ENCODE measurements at regions not wholly inside any gene's neighbourhood (a gene's known extent, or its start where the extent isn't known, plus 50 kb on each side); places are given as distances from the start of the nearest gene placed in this dataset.
A peak's percentile ranks its signal among the peaks of the same experiment; 100 is the strongest.
"Not testable (repeated sequence)": the region's sequence is repeated elsewhere in the genome, so short reads cannot be mapped to it uniquely, and the experiment has no call there.

DNA sequence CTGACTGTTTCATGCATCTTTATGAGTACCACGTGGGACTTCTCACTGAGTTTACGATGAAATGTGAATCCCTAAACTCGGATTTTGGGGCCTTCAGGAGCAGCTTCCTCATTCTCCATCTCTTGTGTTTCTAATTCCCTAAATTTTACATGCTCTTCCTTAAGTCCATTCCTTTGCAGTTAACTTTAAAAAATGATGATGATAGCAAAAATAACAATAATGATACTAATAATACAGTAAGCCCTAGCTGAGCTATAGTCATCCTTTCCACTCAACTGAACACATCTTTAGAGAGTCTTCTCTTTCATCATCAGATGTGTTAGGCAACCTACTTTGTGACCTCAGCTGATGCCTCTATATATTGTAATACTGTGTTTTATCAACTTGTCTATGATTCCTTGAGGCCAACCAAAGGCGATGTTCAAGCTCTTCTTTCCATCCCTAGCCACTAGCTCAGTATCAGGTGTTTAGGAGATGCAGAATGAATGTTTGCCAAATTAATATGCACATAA lies 1196.4 kb downstream of the VRK1 start:
- DNase-seq: no peak

DNA sequence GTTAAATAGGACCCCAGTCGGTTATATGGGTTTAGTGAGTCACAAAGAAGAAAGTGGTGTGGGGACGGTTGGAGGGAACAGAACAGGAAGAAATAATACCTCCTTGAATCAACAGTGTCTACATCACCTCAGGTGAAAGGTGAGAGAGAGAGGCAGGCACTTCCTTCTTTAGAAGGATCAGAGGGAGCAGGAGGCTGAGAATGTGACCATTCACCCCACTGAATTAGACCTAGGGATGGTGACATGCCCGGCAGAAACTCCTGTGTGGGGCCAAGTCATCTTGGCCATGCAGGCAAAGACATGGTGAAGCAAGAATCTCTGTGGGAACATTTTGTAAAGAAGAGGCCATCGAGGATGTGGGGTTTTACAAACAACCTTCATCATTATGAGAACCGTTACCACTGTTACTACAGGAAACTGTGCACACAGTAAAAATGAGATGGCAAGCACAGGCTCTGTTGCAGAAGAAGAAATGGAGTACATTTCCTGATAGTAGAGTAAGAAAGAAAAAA lies 1196.9 kb downstream of the VRK1 start:
- no peak for DNase-seq

GRCh38 chr14:97995038-97995437 lies 1197.9 kb downstream of the VRK1 start:
- no peak for DNase-seq

- DNase-seq: no peak
These were observed 1198.3 kb downstream of the VRK1 start for GRCh38 chr14:97995531-97995930.

DNA sequence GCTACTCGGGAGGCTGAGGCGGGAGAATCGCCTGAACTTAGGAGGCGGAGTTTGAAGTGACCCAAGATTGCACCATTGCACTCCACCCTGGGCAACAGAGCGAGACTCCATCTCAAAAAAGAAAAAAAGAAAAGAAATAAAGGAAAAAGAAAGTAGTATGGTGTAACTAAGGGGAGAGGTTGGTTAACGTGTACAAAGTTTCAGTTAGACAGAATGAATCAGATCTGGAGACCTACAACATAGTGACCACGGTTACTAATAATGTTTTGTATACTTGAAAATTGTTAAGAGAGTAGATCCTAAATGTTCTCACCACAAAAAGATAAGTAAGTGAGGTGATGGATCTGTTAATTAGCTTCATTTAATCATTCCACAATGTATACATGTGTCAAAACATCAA lies 1208.8 kb downstream of the VRK1 start:
- DNase-seq: no peak

DNA sequence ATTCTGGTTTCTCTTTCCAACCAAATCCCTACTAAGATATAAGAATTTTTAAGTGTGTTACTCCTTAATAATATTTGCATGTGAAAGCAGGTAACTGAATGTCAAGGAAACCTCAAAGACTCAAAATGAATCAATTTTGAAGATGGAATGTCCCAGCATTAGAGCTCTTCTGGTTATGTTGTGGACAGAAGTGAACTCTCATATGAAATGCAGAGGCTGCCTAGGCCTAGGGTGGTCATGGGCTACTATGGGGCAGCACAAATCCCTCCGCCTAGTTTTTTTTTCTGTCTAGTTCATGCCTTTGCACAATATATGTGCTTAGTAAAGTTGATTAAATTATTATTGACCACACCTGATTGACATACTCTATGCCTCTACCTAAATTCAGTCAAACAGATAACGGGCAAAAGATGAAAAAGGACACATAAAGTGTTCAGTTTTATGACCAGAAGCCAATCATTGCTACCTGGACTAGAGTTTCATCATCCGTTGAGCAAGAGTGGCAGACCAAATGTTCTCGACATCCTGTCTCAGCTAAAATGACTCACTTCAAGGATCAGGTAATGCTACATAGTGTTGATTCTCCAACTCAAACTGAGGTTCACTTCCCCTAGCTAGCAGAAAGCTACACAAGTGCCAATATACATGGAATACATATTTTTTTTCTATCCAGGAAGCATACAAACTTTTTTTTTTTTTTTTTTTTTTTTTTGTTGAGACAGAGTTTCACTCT lies 1211.4 kb downstream of the VRK1 start:
- no peak for DNase-seq

- not testable (repeated sequence) for DNase-seq
These were observed 1212.0 kb downstream of the VRK1 start for GRCh38 chr14:98009177-98009576.

DNA sequence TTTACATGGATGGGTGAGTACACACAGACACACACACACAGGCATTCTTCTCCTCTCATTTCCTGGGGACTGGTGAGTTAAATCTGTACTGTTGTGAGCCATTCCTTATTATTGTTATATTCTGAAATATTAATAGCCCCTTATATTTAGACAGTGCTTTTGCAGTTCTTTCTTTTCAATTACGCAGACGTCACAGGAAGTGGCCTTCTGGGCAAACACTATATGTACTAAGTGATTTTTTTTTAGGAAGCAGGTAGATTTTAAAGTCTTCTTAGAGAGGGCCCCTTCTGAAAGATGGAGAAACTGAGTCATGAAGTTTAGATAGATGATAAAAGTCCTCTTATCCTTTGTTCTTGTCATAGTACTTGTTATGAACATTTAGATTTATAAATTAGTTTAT lies 1213.6 kb downstream of the VRK1 start:
- no peak for DNase-seq

DNA sequence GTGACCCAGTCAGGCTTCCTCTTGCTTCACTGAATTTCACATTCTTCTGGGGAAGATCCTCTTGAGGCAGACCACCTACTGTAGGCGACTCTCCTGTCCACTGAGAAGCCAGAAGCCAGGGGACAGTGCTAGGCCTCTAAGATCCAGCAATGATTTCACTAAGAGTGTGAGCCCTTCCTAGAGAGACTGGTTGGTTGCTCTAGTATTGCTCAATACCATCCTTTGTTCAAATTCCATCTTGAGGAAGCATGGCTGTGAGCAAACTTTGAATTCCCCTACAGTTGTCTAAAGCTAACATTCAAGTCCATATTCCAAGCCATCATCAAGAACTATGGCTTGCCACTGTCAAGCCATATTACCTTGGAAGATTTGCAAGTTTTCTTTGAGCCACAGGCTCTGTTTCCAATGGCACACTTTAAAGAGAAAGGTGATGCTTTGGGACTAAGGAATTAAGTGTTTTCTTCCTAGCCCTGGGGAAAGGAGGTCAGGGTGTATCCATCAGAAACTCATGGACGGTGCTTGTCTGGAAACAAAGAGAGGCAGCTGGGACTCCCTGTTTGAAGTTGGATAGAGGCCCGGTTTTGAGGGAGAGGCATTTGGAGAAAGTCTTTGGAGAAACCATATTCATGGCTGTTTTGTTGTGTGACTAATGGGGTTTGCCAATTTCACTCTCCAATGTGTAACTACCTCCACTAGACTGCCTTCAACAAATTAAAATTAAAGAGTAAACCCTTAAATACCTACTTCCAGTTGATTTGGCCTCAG lies 1217.9 kb downstream of the VRK1 start:
- DNase-seq: no peak

DNA sequence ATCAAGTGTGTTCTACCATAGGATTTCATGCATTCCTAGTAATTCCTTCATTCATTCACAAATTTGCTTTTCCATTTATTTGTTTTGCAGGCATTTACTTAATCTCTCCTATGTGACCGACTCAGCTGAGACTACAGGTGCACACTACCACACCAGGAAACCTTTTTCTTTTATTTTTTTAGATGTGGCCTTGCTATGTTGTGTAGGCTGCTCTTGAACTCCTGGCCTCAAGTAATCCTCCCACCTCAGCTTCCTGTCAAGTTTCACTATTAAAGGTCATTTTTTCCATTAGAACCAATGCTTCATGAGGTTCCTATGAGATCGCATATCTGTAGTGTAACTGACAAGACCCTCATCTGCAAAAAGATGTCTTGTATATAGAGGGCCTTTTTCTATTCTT lies 1218.7 kb downstream of the VRK1 start:
- DNase-seq: no peak

DNA sequence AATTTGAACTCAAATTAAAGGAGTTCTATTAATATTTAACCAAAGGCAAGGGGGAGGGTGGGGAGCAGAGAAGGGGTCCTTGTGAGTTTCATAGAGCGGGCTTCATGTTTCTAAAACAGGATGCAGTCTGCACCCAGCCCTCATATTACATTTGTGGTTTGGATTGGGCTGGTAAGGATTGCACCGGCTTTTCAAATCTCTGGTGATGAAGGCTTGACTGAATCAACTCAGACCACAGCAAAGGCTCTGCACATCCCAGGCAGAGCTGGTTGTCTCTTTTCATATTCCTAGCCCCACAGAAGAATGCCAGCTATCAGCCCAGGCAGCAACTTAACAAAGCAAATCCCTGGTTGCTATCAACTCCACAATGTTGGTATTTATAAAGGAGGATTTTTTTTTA lies 1221.4 kb downstream of the VRK1 start:
- DNase-seq: no peak

DNA sequence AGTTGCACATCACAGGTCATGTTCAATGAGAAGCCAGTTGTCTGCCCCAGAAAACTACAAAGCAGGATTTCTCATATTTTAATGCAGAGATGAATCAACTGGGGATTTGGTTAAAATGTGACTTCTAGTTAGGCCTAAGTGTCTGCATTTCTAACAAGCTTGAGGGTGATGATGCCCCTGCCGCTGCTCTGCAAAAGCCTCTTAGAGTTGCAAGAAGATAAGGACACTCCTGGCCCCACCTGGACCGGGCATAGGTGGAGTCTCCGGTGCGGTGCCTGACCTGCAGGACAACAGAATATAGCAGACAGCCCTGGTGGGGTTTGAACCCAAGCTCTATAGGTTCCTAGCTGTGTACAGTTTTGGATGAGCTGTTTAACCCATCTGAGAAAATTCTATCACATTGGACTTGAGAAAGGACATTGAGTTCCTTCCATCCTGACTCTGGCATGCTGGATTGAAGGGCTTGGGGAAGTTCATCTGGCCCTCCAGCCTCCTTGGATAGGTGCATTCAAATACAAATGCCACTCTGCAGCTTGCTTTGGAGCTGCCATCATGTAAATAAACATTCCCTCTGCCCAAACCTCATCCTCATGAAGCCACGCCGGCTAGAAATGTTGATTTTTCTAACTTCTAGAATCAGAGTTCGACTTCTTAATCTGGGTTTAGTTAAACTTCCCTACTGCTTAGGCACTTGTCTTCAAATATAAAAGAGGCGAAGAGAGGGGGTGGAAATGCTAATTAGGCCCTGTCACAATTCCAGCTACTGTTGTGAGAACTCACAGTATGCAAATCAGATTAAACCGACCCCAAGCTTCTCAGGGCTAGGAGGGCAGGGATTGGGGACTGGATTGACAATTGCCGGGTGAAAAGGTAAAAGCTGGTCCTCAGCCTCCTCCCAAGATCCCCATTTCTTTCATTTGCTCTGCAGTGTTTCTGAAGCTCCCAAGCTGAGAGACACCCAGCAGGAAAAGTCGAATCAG lies 1225.6 kb downstream of the VRK1 start:
- no peak for DNase-seq

DNA sequence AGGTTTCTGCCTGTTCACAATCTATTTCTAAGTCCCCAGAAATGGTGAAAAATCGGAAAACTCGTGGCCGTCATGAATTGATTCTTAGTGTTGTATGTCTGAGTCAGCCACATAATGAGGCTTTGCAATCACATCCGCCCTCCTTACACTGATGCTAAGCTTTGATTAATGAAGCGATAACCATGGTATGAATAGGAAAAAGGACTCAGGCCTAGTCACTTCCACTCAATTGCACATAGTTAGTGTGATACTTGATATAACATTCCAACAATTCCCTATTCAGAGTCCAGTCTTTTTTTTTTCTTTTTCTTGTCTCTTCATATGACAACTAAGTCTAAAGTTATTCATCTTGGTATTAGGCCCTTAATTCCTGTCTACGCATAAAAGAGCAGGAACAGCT lies 1231.0 kb downstream of the VRK1 start:
- DNase-seq: no peak

GRCh38 chr14:98035396-98035795 lies 1236.6 kb downstream of the BCL11B start:
- no peak for DNase-seq

DNA sequence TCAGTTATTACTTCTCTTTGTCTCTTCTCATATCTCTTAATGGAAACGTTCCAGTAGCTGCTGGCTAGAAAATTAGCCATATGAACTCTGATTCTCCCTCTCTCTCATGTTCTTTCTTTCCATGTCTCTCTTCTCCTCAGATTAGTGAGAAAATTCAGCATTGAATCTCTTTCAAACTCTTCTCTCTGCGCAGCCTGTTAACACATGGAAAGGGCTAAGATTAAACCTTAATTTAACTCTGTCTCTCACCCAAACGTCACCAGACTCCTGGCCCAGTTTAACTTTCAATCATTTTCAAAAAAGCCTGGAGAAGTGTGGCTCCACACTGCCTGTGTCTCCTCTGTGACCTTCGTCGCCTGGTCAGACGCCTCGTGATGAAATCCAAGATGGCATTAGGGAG lies 1234.2 kb downstream of the BCL11B start:
- DNase-seq: no peak

DNA sequence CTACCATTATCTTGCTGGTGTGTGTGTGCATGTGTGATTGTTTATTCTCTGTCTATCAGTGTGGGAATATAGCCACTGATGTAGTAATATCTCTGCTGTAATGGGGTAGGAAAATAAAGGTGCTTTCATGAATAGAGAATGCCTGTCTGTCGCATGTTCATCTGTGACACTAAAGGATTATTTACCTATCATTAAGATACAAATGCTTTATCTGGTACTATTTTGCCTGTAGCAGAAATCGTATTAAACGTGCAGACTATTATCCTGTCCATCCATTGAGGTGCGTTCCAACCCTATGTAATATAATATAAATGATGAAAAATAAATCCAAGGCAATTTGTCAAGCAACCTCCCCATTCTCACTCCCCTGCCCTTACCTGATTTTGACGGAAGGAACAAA lies 1215.1 kb downstream of the BCL11B start:
- DNase-seq: no peak

- DNase-seq: no peak
These were observed 1212.9 kb downstream of the BCL11B start for GRCh38 chr14:98059106-98059505.

GRCh38 chr14:98062083-98062482 lies 1209.9 kb downstream of the BCL11B start:
- no peak for DNase-seq

GRCh38 chr14:98069712-98070171 lies 1202.3 kb downstream of the BCL11B start:
- no peak for DNase-seq

- peak; percentile 70 for DNase-seq
These were observed 1201.5 kb downstream of the BCL11B start for GRCh38 chr14:98070536-98070935.

DNA sequence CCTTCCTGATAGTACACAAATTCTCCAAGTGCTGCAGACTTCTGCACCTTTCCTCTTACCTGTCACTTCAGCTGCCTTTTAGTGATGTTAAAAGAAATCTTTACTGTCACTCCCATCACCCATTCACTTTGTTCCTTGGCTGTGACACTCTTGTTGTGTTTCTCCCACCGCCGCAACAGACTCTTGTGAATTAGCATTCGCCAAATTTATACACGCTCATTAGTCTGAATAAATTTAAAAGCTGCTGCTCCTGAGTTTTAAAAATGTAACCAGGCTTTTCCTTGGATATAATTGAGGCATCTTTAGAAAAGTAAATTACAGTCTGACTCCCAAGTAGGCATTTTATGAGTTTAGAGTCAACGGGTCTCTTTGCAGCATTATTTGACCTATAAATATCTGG lies 1197.9 kb downstream of the BCL11B start:
- no peak for DNase-seq

DNA sequence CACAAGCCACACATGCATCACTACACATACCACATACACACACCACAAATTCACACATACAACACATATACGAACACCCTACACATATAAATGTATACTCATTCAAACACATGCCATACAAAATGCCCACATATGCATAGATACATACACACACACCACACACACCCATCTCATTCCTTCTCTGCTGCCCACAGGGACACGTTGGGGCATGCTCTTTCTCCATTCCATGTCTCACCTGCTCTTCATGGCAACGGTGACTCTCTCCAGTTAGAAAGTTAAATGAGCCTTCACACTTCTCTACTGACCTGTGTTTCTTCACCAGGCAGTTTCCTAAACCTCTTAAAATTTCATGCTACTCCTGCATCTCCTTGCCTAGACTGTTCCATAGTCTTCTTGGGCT lies 1194.8 kb downstream of the BCL11B start:
- no peak for DNase-seq

DNA sequence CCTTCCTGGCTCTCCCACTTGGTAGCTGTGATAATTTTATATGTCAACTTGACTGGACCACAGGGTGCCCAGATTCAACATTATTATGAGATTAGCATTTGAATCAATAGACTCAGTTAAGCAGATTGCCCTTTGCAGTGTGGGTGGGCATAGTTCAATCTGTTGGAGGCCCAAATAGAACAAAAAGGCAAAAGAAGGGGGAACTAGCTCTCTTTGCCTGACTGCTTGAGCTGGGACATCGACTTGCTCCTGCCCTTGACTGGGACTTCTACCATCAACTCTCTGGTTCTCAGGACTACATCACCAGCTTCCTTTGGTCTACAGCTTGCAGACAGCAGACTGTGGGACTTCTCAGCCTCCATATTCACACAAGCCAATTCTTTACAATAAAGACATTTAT lies 1189.2 kb downstream of the BCL11B start:
- no peak for DNase-seq

Data from COR-L47 (cell line).